Right renal pelvis (tissue), 4 donors: ENCODE measurements at regions not wholly inside any gene's neighbourhood (a gene's known extent, or its start where the extent isn't known, plus 50 kb on each side); places are given as distances from the start of the nearest gene placed in this dataset.
"Not testable (repeated sequence)": the region's sequence is repeated elsewhere in the genome, so short reads cannot be mapped to it uniquely, and the experiment has no call there.

Source experiments
- DNase-seq, 4 donors: peaks; one replicate each; pipeline ENCODE4 v3.0.0-alpha.2; 2013; ENCODE audit warnings: low read depth in 4 of 4, low spot score in 3 of 4, missing footprints in 1 of 4

DNA sequence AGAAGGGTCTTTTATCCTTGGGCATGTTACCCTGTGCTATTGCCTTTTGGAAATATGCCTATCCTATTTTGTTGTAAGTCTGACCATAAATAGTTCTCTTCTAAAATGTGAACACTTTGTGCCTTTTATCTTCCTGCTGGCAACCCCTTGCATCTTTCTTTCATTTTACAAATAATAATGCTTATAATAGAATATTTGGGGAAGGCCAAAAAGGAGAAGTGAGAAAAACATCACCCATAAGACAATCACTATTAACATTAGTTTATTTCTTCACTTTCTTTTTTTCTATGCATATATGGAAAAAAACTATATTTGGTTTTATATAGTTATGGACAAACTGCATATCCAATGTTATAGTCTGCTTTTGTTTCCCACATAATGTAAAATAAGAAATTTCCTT lies 64.9 kb upstream of the GBA3 start:
- DNase-seq, result not testable (repeated sequence)

DNA sequence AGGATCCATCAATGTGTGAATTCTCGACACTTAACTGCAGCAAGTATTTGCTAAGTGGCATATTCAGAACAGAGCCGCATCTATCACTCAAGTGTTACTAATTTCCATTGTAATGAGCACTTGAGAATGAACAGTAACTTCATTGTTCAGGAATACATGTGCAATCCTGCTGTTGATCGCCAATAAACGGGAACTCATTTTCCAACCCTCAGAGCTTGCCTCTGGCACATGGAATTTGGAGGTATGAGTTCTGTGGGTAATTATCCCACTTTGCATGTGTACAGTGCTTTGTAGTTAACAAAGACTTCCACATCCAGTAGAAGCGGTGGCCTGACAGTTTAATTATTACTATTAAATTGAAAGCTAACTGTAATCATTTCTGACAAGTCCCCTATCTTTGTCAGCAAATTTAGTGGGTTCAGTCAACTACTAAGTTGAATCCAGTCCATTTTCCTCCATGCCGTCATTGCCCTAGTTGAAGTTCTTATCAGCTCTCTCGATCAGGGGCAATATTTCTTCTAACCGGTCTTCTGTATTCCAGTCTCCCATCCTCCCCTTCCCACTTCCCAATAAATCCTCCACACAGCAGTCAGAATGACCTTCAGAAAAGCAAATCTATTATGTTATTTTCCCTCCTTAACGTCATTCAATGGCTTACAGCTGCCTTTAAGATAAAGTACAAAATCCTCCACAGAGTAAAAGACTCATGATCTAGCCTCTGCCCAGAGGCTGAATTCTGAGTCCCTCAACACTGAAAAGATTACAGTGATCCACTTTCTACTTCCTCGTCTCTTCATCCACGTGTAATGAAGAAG lies 62.4 kb upstream of the GBA3 start:
- DNase-seq, result not testable (repeated sequence)

DNA sequence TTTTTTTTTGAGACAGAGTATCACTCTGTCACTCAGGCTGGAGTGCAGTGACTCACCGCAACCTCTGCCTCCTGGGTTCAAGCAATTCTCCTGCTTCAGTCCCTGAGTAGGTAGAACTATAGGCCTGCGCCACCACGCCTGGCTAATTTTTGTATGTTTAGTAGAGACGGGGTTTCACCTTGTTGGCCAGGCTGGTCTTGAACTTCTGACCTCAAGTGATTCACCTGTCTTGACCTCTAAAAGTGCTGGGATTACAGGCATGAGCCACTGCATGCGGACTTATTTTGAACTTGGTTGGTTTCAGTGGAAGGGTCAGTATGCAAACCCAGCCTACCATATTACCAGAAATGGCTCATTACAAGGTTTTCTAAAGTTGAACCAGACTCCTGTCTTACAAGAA lies 61.6 kb upstream of the GBA3 start:
- DNase-seq, result not testable (repeated sequence)

DNA sequence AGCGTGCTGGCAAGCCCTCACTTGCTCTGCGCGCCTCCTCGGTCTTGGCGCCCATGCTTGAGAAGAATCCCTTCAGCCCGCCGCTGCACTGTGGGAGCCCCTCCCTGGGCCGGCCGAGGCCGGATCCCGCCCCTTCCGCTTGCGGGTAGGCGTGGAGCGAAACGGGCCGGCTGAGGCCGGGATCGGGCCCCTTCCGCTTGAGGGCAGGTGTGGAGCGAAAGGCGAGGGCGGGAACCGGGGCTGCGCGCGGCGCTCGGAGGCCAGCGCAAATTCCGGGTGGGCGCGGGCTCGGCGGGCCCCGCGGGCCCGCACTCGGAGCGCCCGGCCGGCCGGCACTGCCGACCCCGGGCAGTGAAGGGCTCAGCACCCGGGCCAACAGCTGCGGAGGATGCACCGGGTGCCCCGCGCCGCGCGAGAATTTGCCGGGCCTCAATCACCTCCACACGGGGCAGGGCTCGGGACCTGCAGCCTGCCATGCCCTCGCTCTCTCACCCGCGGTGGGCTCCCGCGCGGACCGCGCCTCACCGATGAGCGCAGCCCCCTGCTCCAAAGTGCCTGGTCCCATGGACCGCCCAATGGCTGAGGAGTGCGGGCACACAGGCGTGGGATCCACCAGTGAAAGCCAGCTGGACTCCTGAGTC lies 58.1 kb upstream of the GBA3 start:
- DNase-seq, result no peak

DNA sequence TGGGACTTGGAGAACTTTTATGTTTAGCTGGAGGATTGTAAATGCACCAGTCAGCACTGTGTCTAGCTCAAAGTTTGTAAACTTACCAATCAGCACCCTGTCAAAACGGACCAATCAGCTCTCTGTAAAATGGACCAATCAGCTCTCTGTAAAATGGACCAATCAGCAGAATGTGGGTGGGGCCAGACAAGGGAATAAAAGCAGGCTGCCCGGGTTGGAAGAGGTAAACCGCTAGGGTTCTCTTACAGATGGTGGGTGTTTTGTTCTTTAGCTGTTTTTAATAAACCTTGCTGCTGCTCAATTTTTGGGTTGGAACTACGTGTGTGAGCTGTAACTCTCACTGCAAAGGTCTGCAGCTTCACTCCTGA lies 57.6 kb upstream of the GBA3 start:
- not testable (repeated sequence) for DNase-seq

DNA sequence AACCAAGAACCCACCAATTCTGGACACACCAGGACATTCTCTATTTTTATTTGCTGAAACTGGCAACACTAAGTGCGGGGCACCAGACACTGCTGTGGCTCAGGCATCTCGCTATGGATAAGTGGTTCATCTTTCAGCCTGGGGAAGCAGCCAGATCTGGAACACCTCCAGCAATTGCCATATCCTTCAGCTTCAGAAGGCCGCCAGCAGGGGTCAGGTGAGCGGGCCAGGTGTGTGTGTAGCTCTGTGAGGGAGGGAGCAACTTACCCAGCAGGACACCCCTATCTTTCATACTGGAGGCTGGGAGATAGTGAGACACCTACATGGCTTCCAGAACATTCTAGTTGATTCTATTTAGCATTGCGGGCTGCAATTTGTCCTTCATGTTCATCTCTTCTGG lies 57.0 kb upstream of the GBA3 start:
- DNase-seq, result no peak

DNA sequence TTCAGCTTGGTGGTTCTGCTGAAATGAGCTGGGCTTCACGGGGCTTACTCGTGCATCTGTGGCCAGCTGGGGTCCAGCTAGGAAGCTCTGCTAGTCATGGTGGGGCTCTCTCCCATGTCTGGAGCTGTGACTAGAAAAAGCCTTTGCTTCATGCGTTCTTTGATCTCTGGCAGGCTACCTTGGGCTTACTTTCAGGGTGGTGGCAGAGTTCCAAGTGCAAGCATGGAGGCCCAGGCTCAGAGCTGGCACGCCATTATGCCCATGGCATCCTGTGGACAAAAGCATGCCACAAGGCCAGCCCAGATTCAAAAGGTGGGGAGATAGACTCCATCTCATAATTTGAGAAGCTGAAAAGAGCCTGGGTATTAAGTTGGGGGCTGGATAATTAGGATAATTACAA lies 55.4 kb upstream of the GBA3 start:
- no peak for DNase-seq
